GM18909 (cell line): ENCODE measurements at regions not wholly inside any gene's neighbourhood (a gene's known extent, or its start where the extent isn't known, plus 50 kb on each side); places are given as distances from the start of the nearest gene placed in this dataset.

Experiments used
- ATAC-seq: cut with Tn5 transposase; IDR thresholded peaks from one replicate; pipeline ENCODE4 v1.9.1; 2021; ENCODE audit warnings: mild to moderate bottlenecking; ENCODE audit not compliant: unreplicated experiment, poor library complexity

GRCh38 chr9:88726803-88727202 is 191.8 kb downstream of the NXNL2 start:
- ATAC-seq, result no peak

GRCh38 chr9:88730780-88731179 is 195.8 kb downstream of the NXNL2 start:
- no peak for ATAC-seq

- no peak for ATAC-seq
Measured at GRCh38 chr9:88732128-88732527, 197.2 kb downstream of the NXNL2 start.

- ATAC-seq, result no peak
Measured at GRCh38 chr9:88733651-88734421, 198.9 kb downstream of the NXNL2 start.

GRCh38 chr9:88734527-88734926 is 199.5 kb downstream of the NXNL2 start:
- ATAC-seq, result no peak

GRCh38 chr9:88736136-88736637 is 201.2 kb downstream of the NXNL2 start:
- ATAC-seq, result no peak

GRCh38 chr9:88737031-88737430 is 202.1 kb downstream of the NXNL2 start:
- ATAC-seq, result no peak

- no peak for ATAC-seq
Measured at GRCh38 chr9:88737876-88738275, 202.9 kb downstream of the NXNL2 start.

- no peak for ATAC-seq
Measured at GRCh38 chr9:88738709-88739108, 203.7 kb downstream of the NXNL2 start.

GRCh38 chr9:88739373-88739772 is 204.4 kb downstream of the NXNL2 start:
- ATAC-seq, result no peak

GRCh38 chr9:88740844-88741243 is 205.9 kb downstream of the NXNL2 start:
- ATAC-seq, result no peak

- no peak for ATAC-seq
Measured at GRCh38 chr9:88741335-88741734, 206.4 kb downstream of the NXNL2 start.

GRCh38 chr9:88742483-88742882 is 207.5 kb downstream of the NXNL2 start:
- ATAC-seq, result no peak

- ATAC-seq, result no peak
Measured at GRCh38 chr9:88742905-88743304, 207.9 kb downstream of the NXNL2 start.

GRCh38 chr9:88745276-88746001 is 210.5 kb downstream of the NXNL2 start:
- ATAC-seq, result no peak

- no peak for ATAC-seq
Measured at GRCh38 chr9:88746029-88746742, 211.2 kb downstream of the NXNL2 start.

GRCh38 chr9:88746743-88747398 is 211.9 kb downstream of the NXNL2 start:
- ATAC-seq, result no peak

- ATAC-seq, result no peak
Measured at GRCh38 chr9:88747768-88748167, 212.8 kb downstream of the NXNL2 start.

GRCh38 chr9:88748566-88749261 is 213.7 kb downstream of the NXNL2 start:
- ATAC-seq, result no peak

GRCh38 chr9:88749420-88749819 is 214.4 kb downstream of the NXNL2 start:
- ATAC-seq, result no peak
